ENCODE measurements at regions not wholly inside any gene's neighbourhood (a gene's known extent, or its start where the extent isn't known, plus 50 kb on each side); places are given as distances from the start of the nearest gene placed in this dataset.

DNA sequence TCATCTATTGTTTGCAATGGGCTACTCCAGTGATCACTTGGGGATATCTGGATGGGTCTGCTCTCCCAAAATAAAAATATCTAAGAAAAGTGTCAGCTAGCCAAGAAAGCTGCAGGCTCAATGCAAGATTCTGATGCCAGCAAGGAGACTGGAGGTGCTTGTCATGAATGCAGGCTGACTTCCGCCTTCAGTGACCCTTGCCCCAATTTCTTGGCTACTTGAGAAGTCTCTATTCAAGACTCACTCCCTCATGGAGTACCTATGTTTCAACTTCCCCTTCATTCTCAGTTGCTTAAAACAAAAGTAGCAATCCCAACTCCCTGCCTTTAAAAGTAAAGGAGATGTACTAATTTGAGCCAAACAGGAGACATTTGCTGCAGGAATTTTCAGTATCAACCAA is 123.9 kb downstream of the GPR65 start:
- H3K27ac ChIP-seq (ENCODE audit: insufficient read depth, low read length) = no peak overlapping the region
- no peaks in the 10 kb centered on the region for H3K4me1 ChIP-seq (ENCODE audit: control insufficient read depth, extremely low read depth, insufficient read depth, low read length)
- DNase-seq (ENCODE audit: low read depth in 2 of 2) = peak in 1 of 2 donors; percentile 1
- H2AFZ ChIP-seq (ENCODE audit: low read length) = no peak overlapping the region
- no peaks in the 10 kb centered on the region for H3K79me2 ChIP-seq (ENCODE audit: control insufficient read depth, insufficient read depth, low read length)
- H3K9ac ChIP-seq (ENCODE audit: insufficient read depth, low read length) = no peak overlapping the region
- TF ChIP-seq, protein P1, sequence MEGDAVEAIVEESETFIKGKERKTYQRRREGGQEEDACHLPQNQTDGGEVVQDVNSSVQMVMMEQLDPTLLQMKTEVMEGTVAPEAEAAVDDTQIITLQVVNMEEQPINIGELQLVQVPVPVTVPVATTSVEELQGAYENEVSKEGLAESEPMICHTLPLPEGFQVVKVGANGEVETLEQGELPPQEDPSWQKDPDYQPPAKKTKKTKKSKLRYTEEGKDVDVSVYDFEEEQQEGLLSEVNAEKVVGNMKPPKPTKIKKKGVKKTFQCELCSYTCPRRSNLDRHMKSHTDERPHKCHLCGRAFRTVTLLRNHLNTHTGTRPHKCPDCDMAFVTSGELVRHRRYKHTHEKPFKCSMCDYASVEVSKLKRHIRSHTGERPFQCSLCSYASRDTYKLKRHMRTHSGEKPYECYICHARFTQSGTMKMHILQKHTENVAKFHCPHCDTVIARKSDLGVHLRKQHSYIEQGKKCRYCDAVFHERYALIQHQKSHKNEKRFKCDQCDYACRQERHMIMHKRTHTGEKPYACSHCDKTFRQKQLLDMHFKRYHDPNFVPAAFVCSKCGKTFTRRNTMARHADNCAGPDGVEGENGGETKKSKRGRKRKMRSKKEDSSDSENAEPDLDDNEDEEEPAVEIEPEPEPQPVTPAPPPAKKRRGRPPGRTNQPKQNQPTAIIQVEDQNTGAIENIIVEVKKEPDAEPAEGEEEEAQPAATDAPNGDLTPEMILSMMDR (conservative IDR thresholded peaks at IDR 0.05 in 1 of 2, IDR thresholded peaks at IDR 0.05 in 1 of 2; ENCODE audit: low read depth in 1 of 2, low read length in 2 of 2) = no peak
- TF ChIP-seq EZH2 (IDR thresholded peaks at IDR 0.05; ENCODE audit: low read length, missing control alignments) = no peak
- no peak overlapping the region for H3K4me3 ChIP-seq (replicated peaks in 1 of 4; ENCODE audit: control extremely low read depth in 1 of 4, insufficient read depth in 1 of 4, low read depth in 3 of 4, low read length in 4 of 4)
- H3K36me3 ChIP-seq (ENCODE audit: control insufficient read depth, insufficient read depth, low read length) = no peaks in the 10 kb centered on the region
- H4K20me1 ChIP-seq (ENCODE audit: control insufficient read depth, extremely low read depth, insufficient read depth, low read length) = no peaks in the 10 kb centered on the region
- H3K4me2 ChIP-seq (ENCODE audit: extremely low read depth, insufficient read depth, low read length) = no peak overlapping the region
- H3K27me3 ChIP-seq (ENCODE audit: control insufficient read depth, insufficient read depth, low read length) = no peaks in the 10 kb centered on the region
- no peaks in the 10 kb centered on the region for H3K9me3 ChIP-seq (ENCODE audit: control insufficient read depth, insufficient read depth, low read depth, low read length)

DNA sequence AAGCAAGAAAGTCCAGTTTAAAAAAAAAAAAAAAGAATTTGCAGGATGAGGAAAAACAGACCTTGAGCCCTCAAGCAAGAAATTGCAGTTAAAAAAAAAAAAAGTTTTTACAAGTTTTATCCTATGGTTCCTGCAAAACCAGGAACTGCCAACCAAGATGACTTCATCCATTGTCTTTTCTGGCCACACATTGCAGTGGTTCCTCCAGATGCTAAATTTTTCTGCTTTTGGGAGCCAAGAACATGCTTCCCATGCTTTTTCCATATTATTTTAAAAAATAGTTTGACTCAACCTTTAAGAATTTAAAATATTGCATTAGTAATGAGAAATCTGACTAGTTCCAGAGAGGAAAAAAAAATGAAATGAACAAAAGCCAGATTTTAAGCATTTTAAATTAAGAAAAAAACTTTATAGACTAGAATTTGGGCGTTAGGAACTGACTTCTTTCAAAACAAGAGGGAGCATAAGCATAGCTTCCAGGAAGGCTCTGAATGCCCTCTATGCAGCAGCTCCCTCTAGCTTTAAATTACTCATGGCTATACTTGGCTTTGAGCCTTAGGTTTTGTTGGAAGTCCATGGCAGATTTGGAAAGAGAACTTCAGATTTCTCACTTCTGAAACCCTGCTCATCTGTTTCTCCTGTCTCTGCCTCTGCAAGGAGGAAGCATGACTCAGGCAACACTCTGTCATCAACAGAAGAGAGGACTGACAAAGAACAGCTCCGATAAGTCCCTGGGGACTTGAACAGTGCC is 124.5 kb downstream of the GPR65 start:
- H3K9ac ChIP-seq (ENCODE audit: insufficient read depth, low read length) = no peak overlapping the region
- H3K36me3 ChIP-seq (ENCODE audit: control insufficient read depth, insufficient read depth, low read length) = no peaks in the 10 kb centered on the region
- H2AFZ ChIP-seq (ENCODE audit: low read length) = no peak overlapping the region
- peak; percentile 7 to 77 for DNase-seq (ENCODE audit: low read depth in 2 of 2)
- H3K9me3 ChIP-seq (ENCODE audit: control insufficient read depth, insufficient read depth, low read depth, low read length) = no peaks in the 10 kb centered on the region
- no peaks in the 10 kb centered on the region for H4K20me1 ChIP-seq (ENCODE audit: control insufficient read depth, extremely low read depth, insufficient read depth, low read length)
- H3K27ac ChIP-seq (ENCODE audit: insufficient read depth, low read length) = no peak overlapping the region
- no peaks in the 10 kb centered on the region for H3K4me1 ChIP-seq (ENCODE audit: control insufficient read depth, extremely low read depth, insufficient read depth, low read length)
- TF ChIP-seq, protein P1 (conservative IDR thresholded peaks at IDR 0.05 in 1 of 2, IDR thresholded peaks at IDR 0.05 in 1 of 2; ENCODE audit: low read depth in 1 of 2, low read length in 2 of 2) = peak in 1 of 2 donors; percentile 21
- TF ChIP-seq EZH2 (IDR thresholded peaks at IDR 0.05; ENCODE audit: low read length, missing control alignments) = no peak
- H3K79me2 ChIP-seq (ENCODE audit: control insufficient read depth, insufficient read depth, low read length) = no peaks in the 10 kb centered on the region
- H3K4me2 ChIP-seq (ENCODE audit: extremely low read depth, insufficient read depth, low read length) = no peak overlapping the region
- no peaks in the 10 kb centered on the region for H3K27me3 ChIP-seq (ENCODE audit: control insufficient read depth, insufficient read depth, low read length)
- no peak overlapping the region for H3K4me3 ChIP-seq (replicated peaks in 1 of 4; ENCODE audit: control extremely low read depth in 1 of 4, insufficient read depth in 1 of 4, low read depth in 3 of 4, low read length in 4 of 4)

DNA sequence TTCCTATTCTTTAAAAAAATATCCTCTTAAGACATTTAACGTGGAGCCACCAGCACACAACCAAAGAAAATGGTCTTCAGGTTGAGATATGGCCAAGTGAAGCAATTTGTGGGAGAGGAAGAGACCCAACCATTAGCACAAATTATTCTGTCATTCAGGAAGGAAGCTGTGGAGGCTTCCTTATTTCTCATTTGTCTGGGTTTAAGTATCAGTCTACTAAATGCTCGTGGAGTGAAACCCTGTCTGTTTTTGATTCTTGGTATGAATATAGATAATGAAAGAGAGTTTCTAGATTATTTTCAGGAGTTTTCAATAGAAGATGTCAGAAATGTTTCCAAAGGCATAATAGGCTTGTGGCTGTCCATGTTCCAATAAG is 125.1 kb downstream of the GPR65 start:
- Histone ChIP-seq H4K20me1 (ENCODE audit: control insufficient read depth, extremely low read depth, insufficient read depth, low read length) (no peaks in the 10 kb centered on the region), H2AFZ (ENCODE audit: low read length) (no peak overlapping the region), H3K4me2 (ENCODE audit: extremely low read depth, insufficient read depth, low read length) (no peak overlapping the region), H3K27me3 (ENCODE audit: control insufficient read depth, insufficient read depth, low read length) (no peaks in the 10 kb centered on the region), H3K27ac (ENCODE audit: insufficient read depth, low read length) (no peak overlapping the region), H3K4me3 (replicated peaks in 1 of 4; ENCODE audit: control extremely low read depth in 1 of 4, insufficient read depth in 1 of 4, low read depth in 3 of 4, low read length in 4 of 4) (no peak overlapping the region), H3K9me3 (ENCODE audit: control insufficient read depth, insufficient read depth, low read depth, low read length) (no peaks in the 10 kb centered on the region), H3K4me1 (ENCODE audit: control insufficient read depth, extremely low read depth, insufficient read depth, low read length) (no peaks in the 10 kb centered on the region), H3K36me3 (ENCODE audit: control insufficient read depth, insufficient read depth, low read length) (no peaks in the 10 kb centered on the region), H3K9ac (ENCODE audit: insufficient read depth, low read length) (no peak overlapping the region), H3K79me2 (ENCODE audit: control insufficient read depth, insufficient read depth, low read length) (no peaks in the 10 kb centered on the region)
- TF ChIP-seq, protein P1 (conservative IDR thresholded peaks at IDR 0.05 in 1 of 2, IDR thresholded peaks at IDR 0.05 in 1 of 2; ENCODE audit: low read depth in 1 of 2, low read length in 2 of 2) = no peak
- no peak for TF ChIP-seq EZH2 (IDR thresholded peaks at IDR 0.05; ENCODE audit: low read length, missing control alignments)
- no peak for DNase-seq (ENCODE audit: low read depth in 2 of 2)
